GM21360 (cell line): ENCODE measurements at regions not wholly inside any gene's neighbourhood (a gene's known extent, or its start where the extent isn't known, plus 50 kb on each side); places are given as distances from the start of the nearest gene placed in this dataset.
"Not testable (repeated sequence)": the region's sequence is repeated elsewhere in the genome, so short reads cannot be mapped to it uniquely, and the experiment has no call there.

Experiments used
- ATAC-seq: cut with Tn5 transposase; IDR thresholded peaks from one replicate; pipeline ENCODE4 v1.9.1; 2021; ENCODE audit warnings: mild to moderate bottlenecking, moderate library complexity; ENCODE audit not compliant: unreplicated experiment

- no peak for ATAC-seq
Measured at GRCh38 chr6:170221052-170221752, 69.7 kb downstream of the DLL1 start.

GRCh38 chr6:170213637-170214018 is 77.2 kb downstream of the DLL1 start:
- not testable (repeated sequence) for ATAC-seq

- no peak for ATAC-seq
Measured at GRCh38 chr6:170212956-170213636, 77.8 kb downstream of the DLL1 start.

- no peak for ATAC-seq
Measured at GRCh38 chr6:170212051-170212756, 78.7 kb downstream of the DLL1 start.

- ATAC-seq = no peak
Measured at GRCh38 chr6:170211404-170212025, 79.4 kb downstream of the DLL1 start.

GRCh38 chr6:170210651-170211403 is 80.1 kb downstream of the DLL1 start:
- ATAC-seq = no peak

- ATAC-seq = no peak
Measured at GRCh38 chr6:170210026-170210390, 80.9 kb downstream of the DLL1 start.

GRCh38 chr6:170209354-170210025 is 81.4 kb downstream of the DLL1 start:
- ATAC-seq = no peak

- no peak for ATAC-seq
Measured at GRCh38 chr6:170208651-170209353, 82.1 kb downstream of the DLL1 start.

GRCh38 chr6:170208182-170208601 is 82.7 kb downstream of the DLL1 start:
- ATAC-seq = no peak

- ATAC-seq = no peak
Measured at GRCh38 chr6:170207586-170208181, 83.2 kb downstream of the DLL1 start.

GRCh38 chr6:170206851-170207431 is 83.9 kb downstream of the DLL1 start:
- ATAC-seq = no peak

- no peak for ATAC-seq
Measured at GRCh38 chr6:170206317-170206621, 84.6 kb downstream of the DLL1 start.

- no peak for ATAC-seq
Measured at GRCh38 chr6:170205534-170206316, 85.2 kb downstream of the DLL1 start.

GRCh38 chr6:170205126-170205525 is 85.8 kb downstream of the DLL1 start:
- no peak for ATAC-seq

- no peak for ATAC-seq
Measured at GRCh38 chr6:170203212-170203611, 87.7 kb downstream of the DLL1 start.

- no peak for ATAC-seq
Measured at GRCh38 chr6:170202416-170203135, 88.3 kb downstream of the DLL1 start.

- no peak for ATAC-seq
Measured at GRCh38 chr6:170201361-170201760, 89.5 kb downstream of the DLL1 start.
